ENCODE measurements at regions not wholly inside any gene's neighbourhood (a gene's known extent, or its start where the extent isn't known, plus 50 kb on each side); places are given as distances from the start of the nearest gene placed in this dataset.

DNA sequence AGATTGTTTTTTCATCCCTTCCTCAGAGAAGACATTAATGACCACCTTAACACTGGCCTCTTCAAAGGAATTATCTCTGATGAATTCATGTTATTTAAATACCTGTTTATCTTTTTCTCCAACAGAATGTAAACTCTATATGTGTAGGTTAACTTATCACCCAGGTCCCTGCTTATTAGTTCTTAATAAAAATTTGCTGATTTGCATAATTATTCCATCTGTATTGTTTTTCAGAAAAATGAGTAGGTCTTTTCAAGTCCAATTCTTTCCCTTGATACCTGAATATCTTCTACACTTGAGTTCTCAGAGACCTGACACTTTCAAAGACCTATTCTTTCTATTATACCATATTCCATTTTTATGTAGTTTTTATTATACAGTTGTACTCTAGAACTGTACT is 886.7 kb upstream of the TMPRSS15 start:
- TF ChIP-seq, protein P1, sequence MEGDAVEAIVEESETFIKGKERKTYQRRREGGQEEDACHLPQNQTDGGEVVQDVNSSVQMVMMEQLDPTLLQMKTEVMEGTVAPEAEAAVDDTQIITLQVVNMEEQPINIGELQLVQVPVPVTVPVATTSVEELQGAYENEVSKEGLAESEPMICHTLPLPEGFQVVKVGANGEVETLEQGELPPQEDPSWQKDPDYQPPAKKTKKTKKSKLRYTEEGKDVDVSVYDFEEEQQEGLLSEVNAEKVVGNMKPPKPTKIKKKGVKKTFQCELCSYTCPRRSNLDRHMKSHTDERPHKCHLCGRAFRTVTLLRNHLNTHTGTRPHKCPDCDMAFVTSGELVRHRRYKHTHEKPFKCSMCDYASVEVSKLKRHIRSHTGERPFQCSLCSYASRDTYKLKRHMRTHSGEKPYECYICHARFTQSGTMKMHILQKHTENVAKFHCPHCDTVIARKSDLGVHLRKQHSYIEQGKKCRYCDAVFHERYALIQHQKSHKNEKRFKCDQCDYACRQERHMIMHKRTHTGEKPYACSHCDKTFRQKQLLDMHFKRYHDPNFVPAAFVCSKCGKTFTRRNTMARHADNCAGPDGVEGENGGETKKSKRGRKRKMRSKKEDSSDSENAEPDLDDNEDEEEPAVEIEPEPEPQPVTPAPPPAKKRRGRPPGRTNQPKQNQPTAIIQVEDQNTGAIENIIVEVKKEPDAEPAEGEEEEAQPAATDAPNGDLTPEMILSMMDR (IDR thresholded peaks at IDR 0.05 in 4 of 5, conservative IDR thresholded peaks at IDR 0.05 in 1 of 5) = no peak
- TF ChIP-seq POLR2A (IDR thresholded peaks at IDR 0.05) = no peak

All from gastrocnemius medialis (tissue), 4 donors.